Muscle of back (tissue), 3 donors: ENCODE measurements at regions not wholly inside any gene's neighbourhood (a gene's known extent, or its start where the extent isn't known, plus 50 kb on each side); places are given as distances from the start of the nearest gene placed in this dataset.
"Not testable (repeated sequence)": the region's sequence is repeated elsewhere in the genome, so short reads cannot be mapped to it uniquely, and the experiment has no call there.

Source experiments
- DNase-seq, 3 donors: peaks; one replicate each; pipeline versions ENCODE4 v3.0.0 to v3.0.0-alpha.2; 2013

DNA sequence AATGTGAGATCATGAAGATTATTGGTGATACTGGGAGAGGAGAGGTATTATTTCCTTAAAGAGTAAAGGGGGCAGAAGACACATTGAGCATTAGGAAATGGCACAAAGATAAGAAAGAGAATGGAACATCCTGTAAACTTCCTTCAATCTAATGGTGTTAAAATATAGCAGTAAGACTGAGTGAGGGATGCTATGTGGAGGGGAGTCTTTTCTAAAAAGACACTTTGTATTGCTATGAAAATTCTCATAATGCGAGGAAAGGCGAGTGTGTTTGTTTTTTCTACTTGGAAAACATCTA, 405.2 kb downstream of the ARL4A start:
- DNase-seq = no peak

- no peak for DNase-seq
Observed at GRCh38 chr7:13093160-13093559, 405.7 kb downstream of the ARL4A start.

GRCh38 chr7:13097499-13097898, 410.1 kb downstream of the ARL4A start:
- no peak for DNase-seq

DNA sequence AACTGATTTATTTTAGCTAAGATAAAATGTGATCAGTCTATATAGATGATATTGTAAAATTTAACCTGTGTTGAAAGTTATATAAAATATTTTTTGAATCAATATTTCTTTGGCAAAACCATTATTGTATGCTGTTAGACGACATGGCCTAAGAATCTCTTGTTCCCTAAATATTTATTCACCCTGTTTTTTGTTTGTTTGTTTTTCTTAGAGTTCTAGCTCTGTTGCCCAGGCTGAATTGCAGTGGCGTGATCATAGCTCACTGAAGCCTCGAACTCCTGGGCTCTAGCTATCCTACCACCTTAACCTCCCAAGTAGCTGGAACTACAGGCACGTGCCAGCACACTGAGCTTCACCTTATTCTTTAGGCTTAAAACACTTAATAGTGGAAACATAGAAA, 410.7 kb downstream of the ARL4A start:
- DNase-seq = no peak

DNA sequence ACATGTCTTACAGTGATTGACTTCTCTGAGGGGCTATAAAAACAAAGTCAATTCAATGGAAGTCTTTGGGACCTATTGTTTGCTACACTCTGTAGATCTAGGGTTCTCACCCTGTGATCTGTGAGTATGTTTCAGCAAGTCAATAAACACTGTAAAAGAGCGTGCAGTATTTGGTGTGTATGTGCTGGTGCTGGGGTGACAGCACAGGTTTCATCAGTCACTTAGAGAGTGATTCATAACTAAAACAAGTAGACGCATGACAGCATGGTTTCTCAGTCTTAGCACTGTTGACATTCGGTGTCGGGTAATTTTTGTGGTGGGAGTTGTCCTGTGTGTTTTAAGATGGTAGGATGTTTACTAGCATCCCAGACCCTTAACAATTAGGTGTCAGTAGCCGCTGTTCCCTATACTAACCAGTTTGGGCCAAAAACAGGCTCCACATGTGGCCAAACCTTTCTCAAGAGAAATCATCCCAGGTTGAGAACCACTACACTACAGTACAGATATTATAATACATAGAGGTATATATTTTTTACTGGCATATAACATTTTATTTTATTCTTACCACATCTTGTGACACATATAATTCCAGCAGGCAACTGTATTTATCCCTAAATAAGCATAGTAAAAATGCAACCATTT, 411.8 kb downstream of the ARL4A start:
- DNase-seq = no peak

DNA sequence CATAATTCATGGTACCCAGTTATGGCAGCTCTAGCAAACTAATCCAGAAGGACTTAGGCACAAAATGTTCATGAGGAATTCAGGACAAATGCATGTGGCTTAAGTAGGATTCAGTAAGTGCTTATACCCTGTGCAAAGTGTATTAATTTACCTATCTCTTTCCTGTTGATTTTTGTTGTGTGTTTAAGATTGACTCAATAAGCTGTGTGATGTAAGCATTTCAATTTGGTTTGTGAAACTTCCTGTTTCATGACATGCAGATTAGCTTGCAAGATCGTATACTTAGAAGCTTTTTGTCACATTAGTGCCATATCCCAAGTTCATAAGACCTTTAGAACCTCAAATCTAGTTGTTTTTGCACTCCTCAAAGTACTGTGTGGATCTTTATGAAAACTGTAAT, 416.7 kb downstream of the ARL4A start:
- DNase-seq = no peak

- no peak for DNase-seq
Observed at GRCh38 chr7:13105209-13105608, 417.8 kb downstream of the ARL4A start.

DNA sequence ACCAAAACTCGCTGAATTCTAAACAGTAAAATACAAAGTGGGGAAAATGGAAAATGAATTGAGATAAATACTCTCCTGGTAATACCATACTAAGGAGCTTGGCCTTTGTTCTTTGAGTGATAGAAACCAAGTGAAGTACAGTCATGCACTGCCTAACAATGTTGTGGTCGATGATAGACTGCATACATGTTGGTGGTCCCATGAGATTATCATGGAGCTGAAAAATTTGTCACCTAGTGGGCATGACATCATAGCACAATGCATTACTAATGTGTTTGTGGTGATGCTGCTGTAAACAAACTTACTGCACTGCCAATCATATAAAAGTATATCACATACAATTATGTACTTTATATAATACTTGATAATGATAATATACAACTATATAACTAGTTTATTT, 419.1 kb downstream of the ARL4A start:
- no peak for DNase-seq

GRCh38 chr7:13107291-13107690, 419.9 kb downstream of the ARL4A start:
- no peak for DNase-seq

DNA sequence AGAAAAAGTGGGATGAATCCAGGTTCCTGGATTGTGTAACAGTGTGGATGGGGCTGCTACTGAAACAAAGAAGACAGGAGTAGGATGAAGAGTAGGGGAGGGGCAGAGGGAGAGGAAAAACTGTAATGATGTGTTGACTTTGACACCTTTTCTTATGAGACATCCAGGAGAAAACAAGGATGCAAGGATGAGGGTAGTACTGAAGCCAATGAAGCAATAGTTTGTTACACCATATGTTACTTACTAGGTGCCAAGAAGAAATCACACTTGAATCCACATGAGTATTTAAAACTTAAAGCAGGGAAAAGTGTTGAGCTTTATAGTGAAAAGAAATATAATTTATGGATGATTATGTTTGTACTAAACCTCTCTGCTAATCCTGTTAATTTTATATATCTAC, 420.6 kb downstream of the ARL4A start:
- no peak for DNase-seq

GRCh38 chr7:13109201-13109600, 421.8 kb downstream of the ARL4A start:
- no peak for DNase-seq

DNA sequence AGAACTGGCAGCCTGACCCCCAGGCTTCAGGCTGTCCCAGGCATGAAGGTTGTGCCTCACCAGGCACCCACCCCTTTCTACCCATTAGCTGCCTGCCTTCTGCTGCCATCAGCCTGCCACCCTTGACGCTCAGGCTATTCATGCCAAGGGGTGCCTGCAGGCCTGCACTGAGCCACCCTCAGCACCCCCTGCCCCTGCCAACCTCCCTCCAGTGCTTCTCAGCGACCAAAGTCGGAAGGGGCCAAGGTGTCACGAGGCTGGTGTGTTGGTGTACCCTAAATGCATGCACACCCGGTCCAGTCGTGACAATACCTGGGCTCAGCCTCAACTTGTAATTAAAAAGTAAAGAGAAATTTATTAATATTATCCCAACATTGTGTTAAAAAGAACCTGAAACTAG, 422.7 kb downstream of the ARL4A start:
- no peak for DNase-seq

GRCh38 chr7:13111230-13111629, 423.8 kb downstream of the ARL4A start:
- no peak for DNase-seq

DNA sequence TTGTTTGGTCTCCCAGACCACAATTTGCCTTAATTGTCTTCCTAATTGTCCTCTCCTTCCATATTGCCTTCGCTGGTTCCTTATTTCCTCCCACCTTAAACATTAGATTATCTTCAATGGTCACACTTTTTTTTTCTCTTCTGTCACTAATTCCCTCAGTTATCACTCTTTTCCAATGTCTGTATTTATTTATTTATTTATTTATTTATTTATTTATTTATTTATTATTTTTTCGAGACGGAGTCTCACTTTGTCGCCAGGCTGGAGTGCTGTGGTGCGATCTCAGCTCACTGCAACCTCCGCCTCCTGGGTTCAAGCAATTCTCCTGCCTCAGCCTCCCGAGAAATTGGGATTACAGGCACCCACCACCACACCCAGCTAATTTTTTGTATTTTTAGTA, 426.8 kb downstream of the ARL4A start:
- DNase-seq = not testable (repeated sequence)

DNA sequence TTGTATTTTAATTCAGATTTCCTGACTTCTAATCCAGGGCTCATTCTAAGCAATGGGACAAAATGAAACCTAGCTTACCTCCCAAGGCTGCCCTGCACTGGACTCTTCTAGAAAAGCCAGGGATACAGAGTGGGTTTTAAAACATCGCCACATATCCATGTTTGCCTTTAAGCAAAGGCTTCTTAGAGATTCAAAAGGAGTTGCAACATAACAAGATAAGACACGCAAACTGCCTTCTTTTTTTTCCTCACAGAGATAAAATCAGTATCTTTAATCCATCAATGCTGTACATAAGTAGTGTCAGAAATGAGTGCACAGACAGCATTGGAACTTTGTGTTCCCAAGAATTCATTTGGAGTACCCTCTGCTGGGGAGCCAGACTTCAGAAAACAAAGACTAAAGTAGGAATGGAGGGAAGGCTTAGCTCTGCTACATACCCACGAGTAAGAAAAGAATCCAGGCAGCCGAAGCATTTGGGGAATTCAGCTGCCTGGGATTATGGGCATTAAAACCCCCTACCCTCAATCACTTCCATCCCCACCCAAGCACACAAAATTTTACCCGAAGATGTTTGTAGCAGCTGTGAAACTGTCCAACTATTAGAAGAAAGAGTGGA, 427.8 kb downstream of the ARL4A start:
- peak in 2 of 3 donors; percentile 8 to 24 for DNase-seq

GRCh38 chr7:13115855-13116254, 428.4 kb downstream of the ARL4A start:
- no peak for DNase-seq

GRCh38 chr7:13117103-13117502, 429.7 kb downstream of the ARL4A start:
- no peak for DNase-seq

DNA sequence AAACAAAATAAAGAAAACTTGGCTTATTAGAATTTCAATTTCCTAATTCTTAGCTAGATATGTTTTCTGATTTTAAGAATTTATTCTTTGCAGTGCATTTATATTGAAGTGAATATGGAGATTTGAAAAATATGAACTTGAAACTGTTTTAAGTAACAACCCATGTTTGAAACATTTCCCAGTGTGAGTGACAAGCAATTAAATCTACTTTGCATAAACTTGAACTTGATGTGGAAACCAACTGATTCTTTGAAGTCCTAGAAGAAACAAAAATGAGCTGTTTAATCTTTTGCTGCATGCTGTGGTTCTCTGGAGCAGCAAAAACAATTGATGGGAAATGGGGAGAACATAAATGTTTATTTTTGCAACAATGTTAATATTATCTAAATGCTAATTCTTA, 430.2 kb downstream of the ARL4A start:
- DNase-seq = no peak

- not testable (repeated sequence) for DNase-seq
Observed at GRCh38 chr7:13124629-13125028, 437.2 kb downstream of the ARL4A start.

- DNase-seq = no peak
Observed at GRCh38 chr7:13126347-13126746, 438.9 kb downstream of the ARL4A start.

GRCh38 chr7:13130321-13130720, 442.9 kb downstream of the ARL4A start:
- DNase-seq = no peak

DNA sequence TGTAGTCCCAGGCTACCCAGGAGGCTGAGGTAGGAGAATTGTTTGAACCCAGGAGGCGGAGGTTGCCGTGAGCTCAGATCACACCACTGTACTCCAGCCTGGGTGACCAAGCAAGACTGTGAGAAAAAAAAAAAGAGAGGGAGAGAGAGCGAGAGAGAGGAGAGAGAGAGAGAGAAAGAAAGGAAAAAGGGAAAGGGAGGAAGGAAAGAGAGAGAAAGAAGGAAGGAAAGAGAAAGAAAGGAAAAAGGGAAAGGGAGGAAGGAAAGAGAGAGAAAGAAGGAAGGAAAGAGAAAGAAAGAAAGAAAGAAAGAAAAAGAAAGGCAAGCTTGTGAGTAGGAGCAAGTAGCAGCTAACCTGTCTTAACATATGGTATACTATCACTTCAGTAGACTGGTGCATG, 443.5 kb downstream of the ARL4A start:
- DNase-seq = not testable (repeated sequence)

DNA sequence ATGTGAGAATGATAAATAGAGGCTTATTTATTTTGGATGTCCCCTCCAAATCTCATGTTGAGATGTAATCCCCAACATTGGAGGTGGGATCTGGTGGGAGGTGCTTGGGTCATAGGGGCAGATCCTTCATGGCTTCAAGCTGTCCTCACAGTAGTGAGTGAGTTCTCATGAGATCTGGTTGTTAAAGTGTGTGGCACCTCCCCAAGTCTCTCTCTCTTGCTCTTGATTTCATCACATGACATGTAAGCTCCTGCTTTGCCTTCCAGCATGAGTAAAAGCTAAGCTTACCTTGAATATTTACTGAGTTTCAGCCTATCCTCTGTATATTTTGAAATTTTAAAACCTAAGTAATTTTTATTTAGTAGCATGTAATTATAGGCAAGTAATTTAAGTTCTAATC, 444.9 kb downstream of the ARL4A start:
- DNase-seq = no peak

GRCh38 chr7:13136345-13136744, 448.9 kb downstream of the ARL4A start:
- DNase-seq = not testable (repeated sequence)
